GM21526 (cell line): ENCODE measurements at regions not wholly inside any gene's neighbourhood (a gene's known extent, or its start where the extent isn't known, plus 50 kb on each side); places are given as distances from the start of the nearest gene placed in this dataset.
"Not testable (repeated sequence)": the region's sequence is repeated elsewhere in the genome, so short reads cannot be mapped to it uniquely, and the experiment has no call there.

Source experiments
- ATAC-seq: cut with Tn5 transposase; IDR thresholded peaks from one replicate; pipeline ENCODE4 v1.9.1; 2021; ENCODE audit warnings: moderate library complexity; ENCODE audit not compliant: unreplicated experiment, low FRiP score

- not testable (repeated sequence) for ATAC-seq
These were observed 207.9 kb downstream of the RAB11FIP2 start for GRCh38 chr10:117838500-117839498.

DNA sequence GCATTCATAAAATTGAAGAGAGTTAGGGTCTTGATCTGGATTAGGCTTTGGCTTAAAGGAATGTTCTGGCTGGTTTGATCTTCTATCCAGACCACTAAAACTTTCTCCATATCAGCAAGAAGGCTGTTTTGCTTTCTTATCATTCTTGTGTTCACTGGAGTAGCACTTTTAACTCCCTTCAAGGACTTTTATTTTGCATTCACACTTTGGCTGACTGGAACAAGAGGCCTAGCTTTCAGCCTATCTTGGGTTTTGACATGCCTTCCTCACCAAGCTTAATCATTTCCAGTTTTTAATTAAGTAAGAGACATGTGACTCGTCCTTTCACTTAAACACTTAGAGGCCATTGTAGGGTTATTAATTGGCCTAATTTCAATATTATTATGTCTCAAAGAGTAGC is 190.3 kb downstream of the RAB11FIP2 start:
- not testable (repeated sequence) for ATAC-seq

DNA sequence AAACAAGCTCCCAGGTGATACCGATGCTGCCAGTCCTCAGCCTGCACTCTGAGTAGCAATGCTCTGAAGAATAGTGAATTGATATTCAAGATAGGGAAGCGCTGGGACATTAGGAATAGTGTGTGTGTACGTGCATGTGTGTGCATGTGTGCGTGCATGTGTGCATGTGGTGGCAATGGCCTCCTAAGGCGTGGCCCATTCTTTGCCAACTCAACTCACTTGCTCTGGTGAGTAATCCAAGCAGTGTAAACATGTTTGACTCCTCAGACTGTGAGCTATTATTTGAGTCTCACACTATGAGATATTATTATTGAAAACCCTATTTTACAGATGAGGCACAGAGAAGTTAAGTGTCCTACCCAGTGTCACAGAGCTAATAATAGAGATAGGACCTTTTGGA is 186.6 kb downstream of the RAB11FIP2 start:
- ATAC-seq = no peak

DNA sequence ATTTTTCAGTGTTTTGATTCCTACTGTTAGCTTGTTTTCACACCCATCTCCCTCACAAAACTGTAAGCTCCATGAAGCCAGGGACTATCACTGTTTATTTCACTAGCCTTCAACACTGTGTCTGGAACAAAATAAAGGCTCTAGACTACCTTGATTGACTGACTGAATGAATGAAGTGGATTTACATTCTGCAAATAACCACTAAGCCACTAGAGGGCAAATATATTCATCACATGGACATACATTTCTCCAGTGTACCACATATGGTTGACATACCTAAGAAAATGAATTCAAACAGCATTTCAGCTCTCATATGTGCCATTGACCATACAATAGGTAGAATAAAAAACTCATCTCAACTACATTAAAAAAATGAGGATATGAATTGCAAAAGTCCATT is 185.9 kb downstream of the RAB11FIP2 start:
- ATAC-seq = peak; percentile 47

GRCh38 chr10:117861329-117861728 is 185.4 kb downstream of the RAB11FIP2 start:
- no peak for ATAC-seq

- no peak for ATAC-seq
These were observed 183.0 kb downstream of the RAB11FIP2 start for GRCh38 chr10:117863771-117864170.

DNA sequence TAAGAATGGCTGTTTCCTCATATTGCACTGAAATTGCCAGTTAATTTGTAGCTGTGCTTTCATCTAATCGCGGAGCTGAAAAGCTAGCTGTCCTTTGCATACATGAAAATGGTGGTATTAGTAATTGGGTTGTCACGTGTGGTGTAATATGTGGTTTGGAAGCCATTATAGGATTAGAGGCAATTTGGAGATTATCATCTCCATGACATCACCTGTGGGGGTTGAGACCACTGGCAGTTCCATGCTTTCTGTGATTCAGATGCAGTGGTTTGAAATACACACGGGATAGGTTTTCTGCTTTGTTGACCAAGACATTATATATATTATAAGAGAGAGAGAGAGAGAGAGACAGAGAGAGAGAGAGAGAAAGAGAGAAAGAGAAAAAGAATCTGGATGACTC is 180.8 kb downstream of the RAB11FIP2 start:
- ATAC-seq = no peak

DNA sequence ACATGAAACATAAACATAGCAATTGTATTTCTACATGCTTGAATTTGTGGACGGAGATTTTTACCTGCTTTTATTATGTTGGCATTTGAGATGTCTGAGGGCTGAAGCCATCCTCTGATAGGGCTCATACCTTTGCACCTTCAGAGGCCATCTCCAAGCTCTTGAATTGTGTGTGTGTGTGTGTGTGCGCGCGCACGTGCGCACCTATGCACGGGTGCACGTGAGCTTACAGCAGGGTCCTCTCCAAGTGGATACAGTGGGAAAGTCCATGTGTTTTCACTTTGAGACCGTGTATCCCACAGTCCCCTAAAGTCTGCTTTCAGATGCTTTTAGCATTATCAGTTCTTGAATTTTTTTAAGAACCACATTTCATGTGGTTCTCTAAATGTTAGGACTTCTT is 178.6 kb downstream of the RAB11FIP2 start:
- ATAC-seq = no peak

GRCh38 chr10:117875793-117876192 is 170.9 kb downstream of the RAB11FIP2 start:
- ATAC-seq = no peak

DNA sequence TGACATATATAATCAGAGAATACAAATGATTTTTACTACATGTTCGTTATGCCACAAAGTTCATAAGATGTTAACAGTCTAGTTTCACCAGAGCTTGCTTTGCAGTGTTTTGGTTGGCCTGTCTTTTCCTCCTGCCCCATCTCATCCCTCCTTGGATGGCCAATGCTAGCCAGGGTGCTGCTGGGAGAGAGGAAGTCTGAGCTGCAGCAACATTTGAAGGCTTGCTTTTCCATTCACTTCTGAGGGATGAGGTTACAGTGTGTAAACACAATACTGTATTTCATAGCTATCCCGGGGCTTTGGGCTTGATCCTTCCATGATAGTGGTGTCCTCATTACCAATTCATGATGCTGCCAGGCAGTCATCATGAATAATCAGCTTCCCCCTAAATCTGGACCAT is 170.5 kb downstream of the RAB11FIP2 start:
- ATAC-seq = no peak

DNA sequence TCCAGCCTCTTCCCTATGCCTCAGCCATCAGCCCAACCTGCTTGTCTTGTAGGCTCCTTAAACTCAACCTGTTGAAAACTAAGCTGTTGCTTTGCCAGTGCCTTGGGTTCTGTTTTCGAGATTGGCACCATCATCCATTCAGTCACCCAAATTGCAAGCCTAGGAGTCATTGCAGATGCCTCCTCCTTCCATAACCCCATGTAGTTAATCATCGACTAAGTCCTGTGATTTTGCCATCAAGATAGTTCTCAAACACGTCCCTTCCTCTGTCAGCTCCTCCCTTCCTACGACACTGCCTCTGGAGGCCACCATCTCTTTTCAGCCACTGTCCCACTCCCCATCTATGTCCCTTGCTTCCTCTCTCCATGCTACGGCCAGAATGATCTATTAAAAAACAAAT is 168.1 kb downstream of the RAB11FIP2 start:
- no peak for ATAC-seq

DNA sequence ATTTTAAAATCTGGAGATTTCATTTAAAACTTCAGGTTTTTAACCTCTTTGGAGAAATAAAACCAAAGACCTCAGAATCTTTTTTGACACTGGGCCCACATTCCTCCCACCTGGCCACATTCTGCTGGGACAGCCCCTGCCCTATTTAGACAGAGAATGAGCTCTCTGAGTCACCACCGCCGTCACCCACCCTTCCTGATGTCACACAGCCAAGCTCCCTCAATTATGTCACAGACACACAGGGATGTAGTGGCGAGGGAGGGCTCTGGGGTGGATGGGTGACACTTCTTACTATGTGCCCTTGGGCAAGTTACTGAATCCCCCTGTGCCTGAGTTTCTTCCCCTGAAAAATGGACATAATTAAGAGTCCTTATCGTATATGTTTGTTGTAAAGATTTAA is 162.6 kb downstream of the RAB11FIP2 start:
- no peak for ATAC-seq

DNA sequence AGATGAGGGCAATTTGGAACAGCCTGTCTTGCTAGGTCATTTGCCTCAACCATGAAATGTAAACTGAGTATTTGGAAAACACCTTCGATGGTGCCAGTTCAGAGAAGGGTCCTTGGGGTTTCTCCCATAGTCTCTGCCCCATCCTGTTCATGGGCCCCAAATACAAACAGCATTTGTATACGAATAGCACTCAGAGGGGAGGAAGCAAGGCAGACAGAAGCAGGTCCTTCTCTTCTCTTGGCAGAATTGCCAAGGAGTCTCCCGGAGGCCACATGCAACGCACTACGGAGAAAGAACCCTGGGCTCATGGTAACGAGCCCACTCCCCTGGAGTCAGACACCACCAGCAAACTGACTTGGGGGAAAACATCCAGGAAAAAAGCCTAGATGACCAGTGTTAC is 162.1 kb downstream of the RAB11FIP2 start:
- no peak for ATAC-seq

DNA sequence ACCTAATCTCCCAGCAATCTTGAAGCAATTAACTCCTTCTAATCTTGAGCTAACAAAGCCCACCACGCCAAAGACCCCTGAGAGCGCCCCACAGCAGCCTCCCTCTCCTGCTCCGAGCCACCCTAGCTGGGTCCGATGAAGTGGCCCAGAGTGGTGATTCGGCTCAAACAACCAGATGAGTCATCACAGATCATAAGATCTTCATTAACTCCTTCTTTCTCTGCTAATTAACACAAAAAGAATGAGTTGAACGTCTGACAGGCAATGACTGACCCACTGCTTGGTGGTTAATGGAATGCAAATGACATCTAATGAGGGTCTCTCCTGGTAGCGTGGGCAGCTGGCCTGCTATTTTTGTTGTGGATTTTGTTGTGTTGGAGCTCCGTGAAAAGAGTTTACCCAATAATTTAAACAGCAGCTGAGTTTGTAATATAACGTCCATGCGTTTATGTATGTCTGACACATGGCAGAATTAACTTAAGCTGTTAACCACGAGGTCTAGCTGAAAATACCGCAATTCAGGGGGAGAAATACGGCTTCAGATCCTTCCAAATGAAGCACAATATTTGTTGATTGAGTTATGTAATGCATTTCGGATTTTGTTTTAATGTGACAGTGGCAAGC is 161.4 kb downstream of the RAB11FIP2 start:
- no peak for ATAC-seq

DNA sequence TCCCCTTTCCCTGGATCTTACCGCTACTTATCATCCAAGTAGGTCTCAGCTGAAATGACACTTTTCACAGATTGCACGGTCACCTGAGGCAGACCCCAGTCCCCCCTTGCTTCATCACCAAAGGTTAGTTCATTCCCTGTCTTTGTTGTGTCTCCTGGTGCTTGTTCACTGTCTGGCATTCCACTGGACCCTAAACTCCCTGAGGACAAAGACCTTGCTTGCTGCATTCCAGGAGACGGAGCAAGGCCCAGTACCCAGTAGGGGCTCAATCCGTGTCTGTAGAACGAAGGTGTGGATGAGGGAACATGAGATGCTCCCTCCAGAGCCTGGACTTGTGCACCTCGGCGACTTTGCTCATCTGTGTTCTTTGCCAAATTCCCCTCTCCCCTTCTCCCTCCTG is 160.0 kb downstream of the RAB11FIP2 start:
- ATAC-seq = no peak

DNA sequence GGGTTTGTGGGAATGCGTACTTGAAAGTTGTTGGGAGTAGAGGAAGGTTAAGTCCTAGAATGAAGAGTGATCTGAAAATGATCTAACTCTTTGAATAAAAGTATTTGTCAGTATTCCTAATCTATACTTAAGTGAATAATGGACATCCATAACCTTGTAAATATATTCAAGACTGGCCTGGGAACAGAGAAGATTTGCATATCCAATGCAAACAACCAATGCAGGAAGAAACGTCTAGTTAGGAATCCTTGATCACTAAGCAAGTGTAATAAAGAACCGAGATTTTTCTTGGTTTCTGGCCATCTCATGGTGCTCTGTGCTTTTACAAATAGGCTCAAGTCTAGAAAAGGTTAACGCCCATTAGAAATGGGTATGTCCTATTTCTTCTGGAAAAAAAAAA is 157.1 kb downstream of the RAB11FIP2 start:
- ATAC-seq = no peak

- no peak for ATAC-seq
These were observed 154.0 kb downstream of the RAB11FIP2 start for GRCh38 chr10:117892681-117893220.

DNA sequence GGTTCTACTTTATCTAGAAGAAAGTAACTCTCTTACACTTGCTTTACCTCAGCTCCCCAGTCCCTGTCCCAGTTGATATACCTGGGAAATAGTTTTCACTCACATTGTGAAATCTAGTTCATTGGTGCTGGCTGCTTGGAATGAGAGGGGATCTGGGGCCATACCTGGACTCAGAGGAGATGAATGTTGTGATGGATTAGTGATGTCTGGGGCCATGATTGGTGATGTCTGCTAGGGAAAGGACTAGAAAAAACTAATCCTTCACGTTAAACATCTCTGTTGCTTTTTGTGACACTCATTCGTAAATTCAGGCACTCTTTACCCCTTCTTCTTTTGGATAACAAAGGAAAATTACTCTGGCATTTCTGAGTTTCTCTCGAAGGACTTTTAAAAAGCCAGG is 152.4 kb downstream of the RAB11FIP2 start:
- no peak for ATAC-seq

GRCh38 chr10:117896517-117896916 is 150.2 kb downstream of the RAB11FIP2 start:
- ATAC-seq = no peak

GRCh38 chr10:117899181-117899683 is 147.5 kb downstream of the RAB11FIP2 start:
- no peak for ATAC-seq

DNA sequence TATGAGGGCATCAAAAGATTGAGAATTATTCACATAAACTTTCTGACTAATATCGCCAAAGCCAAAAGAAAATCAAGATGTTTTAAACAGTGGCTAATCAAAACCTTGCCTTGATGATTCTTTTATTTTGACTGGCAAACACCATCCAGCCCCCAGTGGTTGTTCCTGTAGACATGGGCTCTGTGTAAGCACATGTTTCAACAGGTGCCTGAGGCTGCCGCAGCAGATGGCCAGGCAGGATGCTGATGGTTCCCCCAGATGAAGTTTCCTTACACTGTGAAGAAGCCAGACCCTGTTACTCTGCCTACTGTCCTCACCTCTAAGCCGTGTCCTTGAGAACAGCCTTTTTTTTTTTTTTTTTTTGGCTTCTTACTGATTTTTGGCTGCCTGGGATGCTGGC is 146.5 kb downstream of the RAB11FIP2 start:
- no peak for ATAC-seq
